GM13977 (cell line): ENCODE measurements at regions not wholly inside any gene's neighbourhood (a gene's known extent, or its start where the extent isn't known, plus 50 kb on each side); places are given as distances from the start of the nearest gene placed in this dataset.

Experiments used
- DNase-seq: peaks from one replicate; pipeline ENCODE4 v3.0.0; 2012; ENCODE audit warnings: low spot score
- CTCF ChIP-seq: IDR thresholded peaks from 2 replicates; pipeline ENCODE4 v1.5.1; 2012; ENCODE audit warnings: mild to moderate bottlenecking, control low read depth; ENCODE audit not compliant: insufficient read depth; ENCODE audit errors: extremely low read depth, missing control alignments
- in situ Hi-C: fragments of 300-500 bp; cut with MboI; formaldehyde crosslinking; loops from one replicate; pipeline ENCODE4 v1.12.0; 2022; ENCODE audit warnings: low sequenced_read_pairs, low pct_unique_long_range_greater_than_20kb, mixed read lengths, inconsistent platforms; ENCODE audit not compliant: unreplicated experiment

GRCh38 chr13:104301171-104301975 is 1235.2 kb upstream of the SLC10A2 start:
- in situ Hi-C loops, result no loop called here
- DNase-seq, result no peak
- no peak for TF ChIP-seq CTCF

GRCh38 chr13:104297075-104297474 is 1230.9 kb upstream of the SLC10A2 start:
- no peak for DNase-seq
- in situ Hi-C loops, result no loop called here
- no peak for TF ChIP-seq CTCF

GRCh38 chr13:104296286-104296685 is 1230.1 kb upstream of the SLC10A2 start:
- TF ChIP-seq CTCF, result no peak
- in situ Hi-C loops, result no loop called here

GRCh38 chr13:104295537-104295936 is 1229.3 kb upstream of the SLC10A2 start:
- TF ChIP-seq CTCF, result no peak
- in situ Hi-C loops, result no loop called here
- no peak for DNase-seq

More at GRCh38 chr13:104296286-104296685, 1230.1 kb upstream of the SLC10A2 start:
- DNase-seq, result no peak

- no peak for DNase-seq
- in situ Hi-C loops, result no loop called here
- TF ChIP-seq CTCF, result no peak
These were observed 1223.2 kb upstream of the SLC10A2 start for GRCh38 chr13:104289400-104289799.

- in situ Hi-C loops, result no loop called here
- DNase-seq, result no peak
- TF ChIP-seq CTCF, result no peak
These were observed 1222.3 kb upstream of the SLC10A2 start for GRCh38 chr13:104288496-104288895.
